ENCODE measurements at regions not wholly inside any gene's neighbourhood (a gene's known extent, or its start where the extent isn't known, plus 50 kb on each side); places are given as distances from the start of the nearest gene placed in this dataset.

DNA sequence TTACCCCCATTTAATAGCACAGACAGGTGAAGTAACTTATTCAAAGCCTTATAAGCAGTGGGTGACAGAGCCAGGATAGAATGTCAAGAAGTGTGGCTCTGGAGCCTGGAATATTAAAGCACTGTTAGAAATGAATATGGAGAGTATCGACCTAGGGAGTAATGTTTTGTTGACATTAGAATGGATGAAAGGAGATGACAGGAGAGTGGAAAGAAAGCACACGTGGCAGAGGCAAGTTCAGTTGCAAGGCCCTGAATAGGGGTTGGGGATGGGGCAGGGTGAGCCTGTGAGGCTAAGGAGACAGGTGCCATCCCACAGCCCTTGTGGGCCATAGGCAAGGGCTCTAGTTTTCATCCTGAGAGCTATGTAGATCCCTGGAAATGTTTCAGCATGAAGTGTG is 125.5 kb upstream of the PLXNA2 start:
- TF ChIP-seq HDGF (IDR thresholded peaks at IDR 0.05; ENCODE audit: borderline replicate concordance) (no peak), SP1 (IDR thresholded peaks at IDR 0.05) (no peak), CTBP1 (IDR thresholded peaks at IDR 0.05; ENCODE audit: borderline replicate concordance) (no peak), FOXK2 (IDR thresholded peaks at IDR 0.05) (no peak), NFRKB (IDR thresholded peaks at IDR 0.05) (no peak), SUZ12 (IDR thresholded peaks at IDR 0.05) (no peak), FOXM1 (IDR thresholded peaks at IDR 0.05; ENCODE audit: borderline replicate concordance) (no peak), FOXA1 (IDR thresholded peaks at IDR 0.05) (no peak), L3MBTL2 (conservative IDR thresholded peaks at IDR 0.05) (no peak), ELF4 (IDR thresholded peaks at IDR 0.05) (no peak), ARNT (IDR thresholded peaks at IDR 0.05) (no peak), BHLHE40 (IDR thresholded peaks at IDR 0.05; ENCODE audit: borderline replicate concordance) (no peak), ZNF384 (IDR thresholded peaks at IDR 0.05) (no peak)
- TF ChIP-seq, protein P1, sequence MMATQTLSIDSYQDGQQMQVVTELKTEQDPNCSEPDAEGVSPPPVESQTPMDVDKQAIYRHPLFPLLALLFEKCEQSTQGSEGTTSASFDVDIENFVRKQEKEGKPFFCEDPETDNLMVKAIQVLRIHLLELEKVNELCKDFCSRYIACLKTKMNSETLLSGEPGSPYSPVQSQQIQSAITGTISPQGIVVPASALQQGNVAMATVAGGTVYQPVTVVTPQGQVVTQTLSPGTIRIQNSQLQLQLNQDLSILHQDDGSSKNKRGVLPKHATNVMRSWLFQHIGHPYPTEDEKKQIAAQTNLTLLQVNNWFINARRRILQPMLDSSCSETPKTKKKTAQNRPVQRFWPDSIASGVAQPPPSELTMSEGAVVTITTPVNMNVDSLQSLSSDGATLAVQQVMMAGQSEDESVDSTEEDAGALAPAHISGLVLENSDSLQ (IDR thresholded peaks at IDR 0.05) = no peak
